ENCODE measurements at regions not wholly inside any gene's neighbourhood (a gene's known extent, or its start where the extent isn't known, plus 50 kb on each side); places are given as distances from the start of the nearest gene placed in this dataset.

GRCh38 chr13:55815458-55816033 is 1325.2 kb upstream of the PRR20A start:
- H3K27me3 ChIP-seq (ENCODE audit: control insufficient read depth in 1 of 2, insufficient read depth in 2 of 2, low read length in 1 of 2): no peaks in the 10 kb centered on the region
- H3K9me3 ChIP-seq (ENCODE audit: control insufficient read depth, low read length): no peaks in the 10 kb centered on the region
- intact Hi-C loops (cut with DNase I): no loop called here
- WGBS, 2 donors: 68 to 72% methylated on average over 7 of the region's 7 CpGs
- no peaks in the 10 kb centered on the region for H3K36me3 ChIP-seq (ENCODE audit: control insufficient read depth in 1 of 2, insufficient read depth in 2 of 2, low read length in 1 of 2)
- H3K4me1 ChIP-seq (ENCODE audit: control insufficient read depth in 1 of 2, insufficient read depth in 2 of 2, low read length in 2 of 2): no peaks in the 10 kb centered on the region
- no peak overlapping the region for H3K4me3 ChIP-seq (ENCODE audit: low read length in 2 of 2)
- no peak overlapping the region for H3K27ac ChIP-seq (ENCODE audit: low read depth in 1 of 2, low read length in 2 of 2)
- no peak for DNase-seq
- no peak for ATAC-seq (ENCODE audit: low FRiP score)

GRCh38 chr13:55816976-55817601 is 1323.6 kb upstream of the PRR20A start:
- ATAC-seq (ENCODE audit: low FRiP score): no peak
- Histone ChIP-seq H3K27ac (ENCODE audit: low read depth in 1 of 2, low read length in 2 of 2) (no peak overlapping the region), H3K9me3 (ENCODE audit: control insufficient read depth, low read length) (no peaks in the 10 kb centered on the region), H3K4me1 (ENCODE audit: control insufficient read depth in 1 of 2, insufficient read depth in 2 of 2, low read length in 2 of 2) (no peaks in the 10 kb centered on the region), H3K27me3 (ENCODE audit: control insufficient read depth in 1 of 2, insufficient read depth in 2 of 2, low read length in 1 of 2) (no peaks in the 10 kb centered on the region), H3K4me3 (ENCODE audit: low read length in 2 of 2) (no peak overlapping the region), H3K36me3 (ENCODE audit: control insufficient read depth in 1 of 2, insufficient read depth in 2 of 2, low read length in 1 of 2) (no peaks in the 10 kb centered on the region)
- 88 to 93% methylated on average over 1 of the region's 1 CpG for WGBS, 2 donors
- DNase-seq: no peak
- intact Hi-C loops (cut with DNase I): no loop called here

GRCh38 chr13:55820817-55821216 is 1319.9 kb upstream of the PRR20A start:
- 77 to 84% methylated on average over 2 of the region's 2 CpGs for WGBS, 2 donors
- intact Hi-C loops (cut with DNase I): no loop called here
- no peak for ATAC-seq (ENCODE audit: low FRiP score)

GRCh38 chr13:55869648-55870047 is 1271.1 kb upstream of the PRR20A start:
- no peak for ATAC-seq (ENCODE audit: low FRiP score)
- intact Hi-C loops (cut with DNase I): no loop called here
- no peak overlapping the region for H3K4me3 ChIP-seq (ENCODE audit: low read length in 2 of 2)
- H3K4me1 ChIP-seq (ENCODE audit: control insufficient read depth in 1 of 2, insufficient read depth in 2 of 2, low read length in 2 of 2): no peaks in the 10 kb centered on the region
- WGBS, 2 donors: 62 to 67% methylated on average over 1 of the region's 1 CpG
- H3K27ac ChIP-seq (ENCODE audit: low read depth in 1 of 2, low read length in 2 of 2): no peak overlapping the region
- H3K36me3 ChIP-seq (ENCODE audit: control insufficient read depth in 1 of 2, insufficient read depth in 2 of 2, low read length in 1 of 2): no peaks in the 10 kb centered on the region
- H3K27me3 ChIP-seq (ENCODE audit: control insufficient read depth in 1 of 2, insufficient read depth in 2 of 2, low read length in 1 of 2): no peaks in the 10 kb centered on the region
- peaks cover 1% of the 10 kb centered on the region for H3K9me3 ChIP-seq (ENCODE audit: control insufficient read depth, low read length)
- no peak for DNase-seq

More at GRCh38 chr13:55820817-55821216, 1319.9 kb upstream of the PRR20A start:
- DNase-seq: no peak
- no peaks in the 10 kb centered on the region for H3K36me3 ChIP-seq (ENCODE audit: control insufficient read depth in 1 of 2, insufficient read depth in 2 of 2, low read length in 1 of 2)
- H3K9me3 ChIP-seq (ENCODE audit: control insufficient read depth, low read length): no peaks in the 10 kb centered on the region
- H3K4me3 ChIP-seq (ENCODE audit: low read length in 2 of 2): no peak overlapping the region
- H3K27me3 ChIP-seq (ENCODE audit: control insufficient read depth in 1 of 2, insufficient read depth in 2 of 2, low read length in 1 of 2): no peaks in the 10 kb centered on the region
- no peaks in the 10 kb centered on the region for H3K4me1 ChIP-seq (ENCODE audit: control insufficient read depth in 1 of 2, insufficient read depth in 2 of 2, low read length in 2 of 2)
- no peak overlapping the region for H3K27ac ChIP-seq (ENCODE audit: low read depth in 1 of 2, low read length in 2 of 2)

GRCh38 chr13:55887561-55887960 is 1253.2 kb upstream of the PRR20A start:
- DNase-seq (no peak), ATAC-seq (ENCODE audit: low FRiP score) (no peak)
- no peak overlapping the region for H3K27ac ChIP-seq (ENCODE audit: low read depth in 1 of 2, low read length in 2 of 2)
- 82 to 88% methylated on average over 1 of the region's 1 CpG for whole genome bisulfite sequencing, 2 donors
- no peaks in the 10 kb centered on the region for H3K27me3 ChIP-seq (ENCODE audit: control insufficient read depth in 1 of 2, insufficient read depth in 2 of 2, low read length in 1 of 2)
- H3K36me3 ChIP-seq (ENCODE audit: control insufficient read depth in 1 of 2, insufficient read depth in 2 of 2, low read length in 1 of 2): no peaks in the 10 kb centered on the region
- no peaks in the 10 kb centered on the region for H3K9me3 ChIP-seq (ENCODE audit: control insufficient read depth, low read length)
- intact Hi-C loops (cut with DNase I): no loop called here
- H3K4me3 ChIP-seq (ENCODE audit: low read length in 2 of 2): no peak overlapping the region
- no peaks in the 10 kb centered on the region for H3K4me1 ChIP-seq (ENCODE audit: control insufficient read depth in 1 of 2, insufficient read depth in 2 of 2, low read length in 2 of 2)

GRCh38 chr13:55893540-55893939 is 1247.2 kb upstream of the PRR20A start:
- Histone ChIP-seq H3K36me3 (ENCODE audit: control insufficient read depth in 1 of 2, insufficient read depth in 2 of 2, low read length in 1 of 2) (no peaks in the 10 kb centered on the region), H3K27ac (ENCODE audit: low read depth in 1 of 2, low read length in 2 of 2) (no peak overlapping the region), H3K4me3 (ENCODE audit: low read length in 2 of 2) (no peak overlapping the region), H3K4me1 (ENCODE audit: control insufficient read depth in 1 of 2, insufficient read depth in 2 of 2, low read length in 2 of 2) (no peaks in the 10 kb centered on the region), H3K9me3 (ENCODE audit: control insufficient read depth, low read length) (no peaks in the 10 kb centered on the region), H3K27me3 (ENCODE audit: control insufficient read depth in 1 of 2, insufficient read depth in 2 of 2, low read length in 1 of 2) (no peaks in the 10 kb centered on the region)
- DNase-seq (no peak), ATAC-seq (ENCODE audit: low FRiP score) (no peak)
- intact Hi-C loops (cut with DNase I): no loop called here
- 56 to 66% methylated on average over 3 of the region's 3 CpGs for WGBS, 2 donors

GRCh38 chr13:55937180-55937579 is 1203.5 kb upstream of the PRR20A start:
- H3K36me3 ChIP-seq (ENCODE audit: control insufficient read depth in 1 of 2, insufficient read depth in 2 of 2, low read length in 1 of 2): no peaks in the 10 kb centered on the region
- intact Hi-C loops (cut with DNase I): no loop called here
- H3K9me3 ChIP-seq (ENCODE audit: control insufficient read depth, low read length): no peaks in the 10 kb centered on the region
- DNase-seq (no peak), ATAC-seq (ENCODE audit: low FRiP score) (no peak)
- H3K4me1 ChIP-seq (ENCODE audit: control insufficient read depth in 1 of 2, insufficient read depth in 2 of 2, low read length in 2 of 2): no peaks in the 10 kb centered on the region
- no peaks in the 10 kb centered on the region for H3K27me3 ChIP-seq (ENCODE audit: control insufficient read depth in 1 of 2, insufficient read depth in 2 of 2, low read length in 1 of 2)
- 65 to 73% methylated on average over 5 of the region's 5 CpGs for WGBS, 2 donors
- H3K4me3 ChIP-seq (ENCODE audit: low read length in 2 of 2): no peak overlapping the region
- H3K27ac ChIP-seq (ENCODE audit: low read depth in 1 of 2, low read length in 2 of 2): no peak overlapping the region

- Histone ChIP-seq H3K36me3 (ENCODE audit: control insufficient read depth in 1 of 2, insufficient read depth in 2 of 2, low read length in 1 of 2) (no peaks in the 10 kb centered on the region), H3K9me3 (ENCODE audit: control insufficient read depth, low read length) (no peaks in the 10 kb centered on the region), H3K4me3 (ENCODE audit: low read length in 2 of 2) (no peak overlapping the region), H3K27me3 (ENCODE audit: control insufficient read depth in 1 of 2, insufficient read depth in 2 of 2, low read length in 1 of 2) (no peaks in the 10 kb centered on the region), H3K27ac (ENCODE audit: low read depth in 1 of 2, low read length in 2 of 2) (no peak overlapping the region), H3K4me1 (ENCODE audit: control insufficient read depth in 1 of 2, insufficient read depth in 2 of 2, low read length in 2 of 2) (no peaks in the 10 kb centered on the region)
- intact Hi-C loops (cut with DNase I): no loop called here
- DNase-seq (no peak), ATAC-seq (ENCODE audit: low FRiP score) (no peak)
- 84 to 86% methylated on average over 5 of the region's 5 CpGs for WGBS, 2 donors
Observed at GRCh38 chr13:55948175-55948574, 1192.5 kb upstream of the PRR20A start.

- 95 to 100% methylated on average over 1 of the region's 1 CpG for WGBS, 2 donors
- intact Hi-C loops (cut with DNase I): no loop called here
- no peak overlapping the region for H3K4me3 ChIP-seq (ENCODE audit: low read length in 2 of 2)
Observed at GRCh38 chr13:55963934-55964333, 1176.8 kb upstream of the PRR20A start.

More at GRCh38 chr13:55963934-55964333, 1176.8 kb upstream of the PRR20A start:
- Histone ChIP-seq H3K27me3 (ENCODE audit: control insufficient read depth in 1 of 2, insufficient read depth in 2 of 2, low read length in 1 of 2) (no peaks in the 10 kb centered on the region), H3K4me1 (ENCODE audit: control insufficient read depth in 1 of 2, insufficient read depth in 2 of 2, low read length in 2 of 2) (no peaks in the 10 kb centered on the region), H3K27ac (ENCODE audit: low read depth in 1 of 2, low read length in 2 of 2) (no peak overlapping the region), H3K36me3 (ENCODE audit: control insufficient read depth in 1 of 2, insufficient read depth in 2 of 2, low read length in 1 of 2) (no peaks in the 10 kb centered on the region), H3K9me3 (ENCODE audit: control insufficient read depth, low read length) (peaks cover 1% of the 10 kb centered on the region)
- ATAC-seq (ENCODE audit: low FRiP score): no peak
- no peak for DNase-seq

Data from aorta (tissue), 5 donors.